Skeletal muscle satellite cell (primary cell): ENCODE measurements at regions not wholly inside any gene's neighbourhood (a gene's known extent, or its start where the extent isn't known, plus 50 kb on each side); places are given as distances from the start of the nearest gene placed in this dataset.

ENCODE experiments used
- H3K27me3 ChIP-seq: 2 replicates; pipeline ENCODE4 v1.7.0; 2013; ENCODE audit warnings: low read length; ENCODE audit not compliant: control insufficient read depth, insufficient read depth
- H3K36me3 ChIP-seq: 2 replicates; pipeline ENCODE4 v1.7.0; 2013; ENCODE audit warnings: mild to moderate bottlenecking, control low read depth, low read length; ENCODE audit not compliant: insufficient read depth
- H3K4me1 ChIP-seq: 2 replicates; pipeline ENCODE4 v1.7.0; 2013; ENCODE audit warnings: low read length; ENCODE audit not compliant: control insufficient read depth, insufficient read depth
- H3K4me2 ChIP-seq: 2 replicates; pipeline ENCODE4 v1.7.0; 2013; ENCODE audit warnings: mild to moderate bottlenecking, low read length
- H3K4me3 ChIP-seq: 2 replicates; pipeline ENCODE4 v1.7.0; 2013; ENCODE audit warnings: low read length
- H3K9ac ChIP-seq: 2 replicates; pipeline ENCODE4 v1.7.0; 2013; ENCODE audit warnings: mild to moderate bottlenecking, low read depth, low read length, moderate library complexity
- H3K9me3 ChIP-seq: replicated peaks from 2 replicates; pipeline ENCODE4 v1.7.0; 2013; ENCODE audit warnings: mild to moderate bottlenecking, control low read depth, low read length

- no peak overlapping the region for H3K4me2 ChIP-seq
- H3K9ac ChIP-seq, result no peak overlapping the region
- no peak overlapping the region for H3K4me3 ChIP-seq
- H3K36me3 ChIP-seq, result no peaks in the 10 kb centered on the region
- H3K9me3 ChIP-seq, result no peaks in the 10 kb centered on the region
- H3K27me3 ChIP-seq, result no peaks in the 10 kb centered on the region
- H3K4me1 ChIP-seq, result no peaks in the 10 kb centered on the region
Measured at GRCh38 chr7:38040831-38041230, 120.4 kb downstream of the EPDR1 start.

DNA sequence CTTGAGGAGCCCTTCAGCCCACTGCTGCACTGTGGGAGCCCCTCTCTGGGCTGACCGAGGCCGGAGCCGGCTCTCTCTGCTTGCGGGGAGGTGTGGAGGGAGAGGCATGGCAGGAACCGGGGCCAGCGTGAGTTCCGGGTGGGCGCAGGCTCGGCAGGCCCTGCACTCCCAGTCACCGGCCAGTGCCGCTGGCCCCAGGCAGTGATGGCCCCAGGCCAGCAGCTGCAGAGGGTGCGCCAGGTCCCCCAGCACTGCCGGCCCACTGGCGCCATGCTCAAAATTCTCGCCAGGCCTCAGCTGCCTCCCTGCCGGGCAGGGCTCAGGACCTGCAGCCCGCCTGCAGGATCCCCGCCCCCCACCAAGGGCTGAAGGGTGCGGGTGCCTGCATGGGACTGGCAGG, 128.4 kb upstream of the STARD3NL start:
- H3K4me1 ChIP-seq, result no peaks in the 10 kb centered on the region
- H3K36me3 ChIP-seq, result no peaks in the 10 kb centered on the region
- H3K4me2 ChIP-seq, result no peak overlapping the region
- H3K27me3 ChIP-seq, result no peaks in the 10 kb centered on the region
- H3K4me3 ChIP-seq, result no peak overlapping the region
- H3K9ac ChIP-seq, result no peak overlapping the region
- H3K9me3 ChIP-seq, result no peaks in the 10 kb centered on the region

DNA sequence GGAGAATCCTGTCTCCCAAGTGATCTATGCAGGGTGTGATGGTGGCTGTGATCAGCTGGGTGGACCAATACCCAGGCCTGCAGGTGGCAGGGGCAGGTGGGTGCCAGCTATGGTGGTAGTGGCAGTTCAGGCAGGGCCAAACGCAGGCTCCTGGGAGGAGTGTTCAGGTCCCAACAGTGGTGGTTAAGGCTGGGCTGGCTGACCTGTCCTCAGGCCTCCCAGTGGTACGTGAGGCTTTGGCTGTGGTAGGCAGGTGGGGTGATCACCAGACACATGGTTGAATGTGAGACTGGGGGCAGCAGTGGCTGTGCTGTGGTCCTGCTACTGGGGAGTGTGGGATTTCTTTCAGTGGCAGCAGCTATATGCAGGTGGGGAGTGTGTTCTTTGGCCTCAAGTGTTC, 126.7 kb upstream of the STARD3NL start:
- H3K4me1 ChIP-seq, result no peaks in the 10 kb centered on the region
- no peak overlapping the region for H3K4me2 ChIP-seq
- H3K9ac ChIP-seq, result no peak overlapping the region
- no peaks in the 10 kb centered on the region for H3K9me3 ChIP-seq
- no peaks in the 10 kb centered on the region for H3K36me3 ChIP-seq
- no peaks in the 10 kb centered on the region for H3K27me3 ChIP-seq
- H3K4me3 ChIP-seq, result no peak overlapping the region

- Histone ChIP-seq H3K4me1 (no peaks in the 10 kb centered on the region), H3K27me3 (no peaks in the 10 kb centered on the region), H3K9me3 (no peaks in the 10 kb centered on the region), H3K36me3 (no peaks in the 10 kb centered on the region), H3K4me2 (no peak overlapping the region), H3K9ac (no peak overlapping the region), H3K4me3 (no peak overlapping the region)
Measured at GRCh38 chr7:38051786-38052185, 126.3 kb upstream of the STARD3NL start.

GRCh38 chr7:38052786-38053185, 125.3 kb upstream of the STARD3NL start:
- Histone ChIP-seq H3K27me3 (no peaks in the 10 kb centered on the region), H3K4me1 (no peaks in the 10 kb centered on the region), H3K9ac (no peak overlapping the region), H3K4me2 (no peak overlapping the region), H3K9me3 (no peaks in the 10 kb centered on the region), H3K36me3 (no peaks in the 10 kb centered on the region), H3K4me3 (no peak overlapping the region)

DNA sequence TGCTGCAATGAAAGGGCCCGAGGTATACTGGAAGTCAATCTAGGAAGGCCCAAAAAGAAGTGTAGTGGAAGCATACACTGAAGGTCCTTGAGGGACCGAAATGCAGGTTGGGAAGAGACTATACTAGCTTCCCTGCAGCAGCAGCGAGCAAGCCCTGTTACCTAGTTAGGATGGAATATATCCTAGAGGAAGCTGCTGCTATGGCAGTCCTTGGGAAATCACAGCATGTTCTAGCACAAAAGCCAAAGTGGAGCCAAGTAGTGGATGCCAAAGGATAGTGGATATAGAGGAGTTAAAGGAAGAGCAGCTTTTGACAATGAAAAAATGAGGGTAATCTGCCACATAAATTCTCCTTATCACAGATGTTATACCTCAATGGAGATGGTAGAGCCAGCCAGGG, 123.8 kb upstream of the STARD3NL start:
- H3K27me3 ChIP-seq, result no peaks in the 10 kb centered on the region
- no peaks in the 10 kb centered on the region for H3K9me3 ChIP-seq
- H3K36me3 ChIP-seq, result no peaks in the 10 kb centered on the region
- H3K4me3 ChIP-seq, result no peak overlapping the region
- no peak overlapping the region for H3K9ac ChIP-seq
- no peaks in the 10 kb centered on the region for H3K4me1 ChIP-seq
- no peak overlapping the region for H3K4me2 ChIP-seq

GRCh38 chr7:38057829-38058228, 120.2 kb upstream of the STARD3NL start:
- Histone ChIP-seq H3K4me1 (no peaks in the 10 kb centered on the region), H3K4me2 (no peak overlapping the region), H3K9me3 (no peaks in the 10 kb centered on the region), H3K36me3 (no peaks in the 10 kb centered on the region), H3K4me3 (no peak overlapping the region), H3K9ac (no peak overlapping the region), H3K27me3 (no peaks in the 10 kb centered on the region)

DNA sequence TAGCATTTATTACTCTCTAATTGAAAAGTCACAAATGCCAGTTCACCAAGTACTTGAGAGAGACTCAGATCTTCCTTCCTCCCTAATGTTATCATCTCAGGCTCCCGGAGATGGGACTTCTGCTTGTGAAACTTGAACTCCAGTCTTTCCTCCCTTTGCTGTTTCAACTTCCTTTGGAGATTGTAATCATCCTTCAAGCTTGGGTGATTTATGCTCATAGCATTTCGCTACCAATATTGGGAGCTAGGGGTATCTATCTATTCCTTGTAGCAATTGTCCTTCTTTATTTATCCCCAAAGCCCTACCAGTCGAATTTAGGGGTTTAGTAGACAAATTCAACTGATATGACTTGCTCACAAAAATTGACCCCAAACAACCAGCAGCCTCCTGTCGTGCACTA, 117.9 kb upstream of the STARD3NL start:
- Histone ChIP-seq H3K4me3 (no peak overlapping the region), H3K4me1 (no peaks in the 10 kb centered on the region), H3K27me3 (no peaks in the 10 kb centered on the region), H3K9me3 (no peaks in the 10 kb centered on the region), H3K9ac (no peak overlapping the region), H3K36me3 (no peaks in the 10 kb centered on the region), H3K4me2 (no peak overlapping the region)

DNA sequence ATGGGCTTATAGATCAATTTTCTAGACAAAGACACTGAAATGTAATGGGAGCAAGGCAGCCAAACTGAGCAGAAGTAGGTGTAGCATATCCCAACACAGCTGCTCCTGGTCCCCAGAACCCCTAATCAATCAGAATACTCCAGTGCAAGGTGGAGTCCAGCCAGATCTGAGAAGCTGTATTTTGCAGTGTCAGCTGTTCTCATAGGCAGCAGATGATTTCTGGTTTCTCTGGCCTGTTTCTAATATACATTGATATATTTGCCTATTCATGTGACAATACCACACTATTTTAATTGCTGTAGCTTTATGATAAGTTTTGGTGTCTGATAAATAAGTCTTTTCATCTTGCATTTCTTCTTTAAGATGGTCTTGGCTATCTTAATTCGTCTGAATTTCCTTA, 117.4 kb upstream of the STARD3NL start:
- Histone ChIP-seq H3K4me1 (no peaks in the 10 kb centered on the region), H3K4me2 (no peak overlapping the region), H3K4me3 (no peak overlapping the region), H3K9ac (no peak overlapping the region), H3K36me3 (no peaks in the 10 kb centered on the region), H3K9me3 (no peaks in the 10 kb centered on the region), H3K27me3 (no peaks in the 10 kb centered on the region)

DNA sequence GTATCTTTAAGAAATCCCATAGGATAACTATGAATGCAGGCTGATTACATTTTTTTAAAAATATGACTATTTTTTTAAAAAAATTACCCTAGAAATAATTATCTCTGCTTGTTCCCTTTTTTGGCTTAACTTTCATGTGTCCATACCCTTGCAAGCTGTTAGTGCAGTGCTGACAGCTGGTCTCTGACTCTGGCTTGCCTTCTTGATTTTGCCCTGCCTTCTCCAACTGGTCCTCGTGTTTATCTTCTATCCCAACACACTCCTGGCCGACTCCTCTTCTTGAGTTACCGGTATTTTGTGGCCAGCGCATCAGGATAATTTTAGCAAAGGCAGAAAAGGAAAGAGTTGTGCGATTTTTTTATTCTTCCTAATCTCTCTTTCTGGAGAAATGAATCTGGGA, 111.7 kb upstream of the STARD3NL start:
- Histone ChIP-seq H3K4me2 (no peak overlapping the region), H3K36me3 (no peaks in the 10 kb centered on the region), H3K4me1 (peaks cover 3% of the 10 kb centered on the region)

GRCh38 chr7:38068461-38068860, 109.6 kb upstream of the STARD3NL start:
- no peak overlapping the region for H3K4me2 ChIP-seq
- no peaks in the 10 kb centered on the region for H3K9me3 ChIP-seq
- peaks cover 3% of the 10 kb centered on the region for H3K4me1 ChIP-seq
- H3K36me3 ChIP-seq, result no peaks in the 10 kb centered on the region
- H3K9ac ChIP-seq, result no peak overlapping the region
- no peaks in the 10 kb centered on the region for H3K27me3 ChIP-seq
- H3K4me3 ChIP-seq, result no peak overlapping the region

More for the DNA sequence above, 111.7 kb upstream of the STARD3NL start:
- Histone ChIP-seq H3K9me3 (no peaks in the 10 kb centered on the region), H3K9ac (no peak overlapping the region), H3K4me3 (no peak overlapping the region), H3K27me3 (no peaks in the 10 kb centered on the region)

DNA sequence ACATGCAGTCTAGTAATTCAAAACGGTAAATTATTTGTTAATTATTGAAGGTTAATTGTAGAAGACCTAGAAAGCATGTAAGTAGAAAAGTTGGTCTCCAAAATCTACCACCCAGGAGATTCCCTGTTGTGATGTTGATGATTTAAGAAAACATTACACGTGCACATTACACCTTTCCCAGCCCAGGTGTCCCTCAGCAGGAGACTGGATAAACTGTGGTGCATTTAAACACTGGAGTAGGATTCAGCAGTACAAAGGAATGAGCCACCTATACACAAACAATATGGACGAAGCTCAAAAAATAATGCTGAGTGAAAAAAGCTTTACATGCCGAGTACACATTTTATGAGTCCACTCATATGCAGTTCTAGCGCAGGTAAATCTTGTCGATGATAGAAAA, 109.0 kb upstream of the STARD3NL start:
- Histone ChIP-seq H3K9me3 (no peaks in the 10 kb centered on the region), H3K36me3 (no peaks in the 10 kb centered on the region), H3K9ac (no peak overlapping the region), H3K4me2 (no peak overlapping the region), H3K4me1 (peaks cover 3% of the 10 kb centered on the region), H3K27me3 (no peaks in the 10 kb centered on the region), H3K4me3 (no peak overlapping the region)
